AG10803 (cell line): ENCODE measurements at regions not wholly inside any gene's neighbourhood (a gene's known extent, or its start where the extent isn't known, plus 50 kb on each side); places are given as distances from the start of the nearest gene placed in this dataset.
"Not testable (repeated sequence)": the region's sequence is repeated elsewhere in the genome, so short reads cannot be mapped to it uniquely, and the experiment has no call there.

ENCODE experiments used
- DNase-seq: peaks from one replicate; pipeline ENCODE4 v3.0.0; 2010; ENCODE audit warnings: low read depth
- H3K4me3 ChIP-seq: 2 replicates; pipeline ENCODE4 v1.5.1; 2011; ENCODE audit warnings: mild to moderate bottlenecking, low read length, control low read depth
- CTCF ChIP-seq: conservative IDR thresholded peaks from 2 replicates; pipeline ENCODE4 v1.5.1; 2011; ENCODE audit warnings: mild to moderate bottlenecking, low read length, control low read depth, inconsistent platforms

- DNase-seq: no peak
- TF ChIP-seq CTCF: no peak
- no peak overlapping the region for H3K4me3 ChIP-seq
Observed at GRCh38 chr18:34401775-34402174, 177.1 kb upstream of the NOL4 start.

- H3K4me3 ChIP-seq, DNase-seq: not testable (repeated sequence)
Observed at GRCh38 chr18:34407471-34407870, 182.8 kb upstream of the NOL4 start.

GRCh38 chr18:34411952-34412351, 187.2 kb upstream of the NOL4 start:
- no peak for DNase-seq
- H3K4me3 ChIP-seq: no peak overlapping the region
- no peak for TF ChIP-seq CTCF

- no peak for TF ChIP-seq CTCF
- no peak overlapping the region for H3K4me3 ChIP-seq
Observed at GRCh38 chr18:34431042-34431441, 206.3 kb upstream of the NOL4 start.

GRCh38 chr18:34444622-34445021, 219.9 kb upstream of the NOL4 start:
- no peak for TF ChIP-seq CTCF
- H3K4me3 ChIP-seq: no peak overlapping the region
- DNase-seq: no peak

More at GRCh38 chr18:34431042-34431441, 206.3 kb upstream of the NOL4 start:
- no peak for DNase-seq

GRCh38 chr18:34448662-34449061, 223.9 kb upstream of the NOL4 start:
- no peak for DNase-seq
- no peak for TF ChIP-seq CTCF
- no peak overlapping the region for H3K4me3 ChIP-seq

- no peak overlapping the region for H3K4me3 ChIP-seq
- no peak for TF ChIP-seq CTCF
- DNase-seq: no peak
Observed at GRCh38 chr18:34457761-34458160, 233.0 kb upstream of the NOL4 start.

- no peak for TF ChIP-seq CTCF
- no peak overlapping the region for H3K4me3 ChIP-seq
- no peak for DNase-seq
Observed at GRCh38 chr18:34458410-34458977, 233.8 kb upstream of the NOL4 start.
